B cell (primary cell): ENCODE measurements at regions not wholly inside any gene's neighbourhood (a gene's known extent, or its start where the extent isn't known, plus 50 kb on each side); places are given as distances from the start of the nearest gene placed in this dataset.

ENCODE experiments used
- EZH2 ChIP-seq: IDR thresholded peaks from 2 replicates; pipeline ENCODE4 v1.6.1; 2012; ENCODE audit warnings: borderline replicate concordance, low read depth, mild to moderate bottlenecking, moderate library complexity, low read length; ENCODE audit not compliant: insufficient read depth, poor library complexity, severe bottlenecking
- TF ChIP-seq, protein P1 (sequence below): fragments of 200-600 bp; IDR thresholded peaks from one replicate; pipeline ENCODE4 v1.8.0; 2022; ENCODE audit warnings: antibody characterized with exemption, mild to moderate bottlenecking

- TF ChIP-seq, protein P1, sequence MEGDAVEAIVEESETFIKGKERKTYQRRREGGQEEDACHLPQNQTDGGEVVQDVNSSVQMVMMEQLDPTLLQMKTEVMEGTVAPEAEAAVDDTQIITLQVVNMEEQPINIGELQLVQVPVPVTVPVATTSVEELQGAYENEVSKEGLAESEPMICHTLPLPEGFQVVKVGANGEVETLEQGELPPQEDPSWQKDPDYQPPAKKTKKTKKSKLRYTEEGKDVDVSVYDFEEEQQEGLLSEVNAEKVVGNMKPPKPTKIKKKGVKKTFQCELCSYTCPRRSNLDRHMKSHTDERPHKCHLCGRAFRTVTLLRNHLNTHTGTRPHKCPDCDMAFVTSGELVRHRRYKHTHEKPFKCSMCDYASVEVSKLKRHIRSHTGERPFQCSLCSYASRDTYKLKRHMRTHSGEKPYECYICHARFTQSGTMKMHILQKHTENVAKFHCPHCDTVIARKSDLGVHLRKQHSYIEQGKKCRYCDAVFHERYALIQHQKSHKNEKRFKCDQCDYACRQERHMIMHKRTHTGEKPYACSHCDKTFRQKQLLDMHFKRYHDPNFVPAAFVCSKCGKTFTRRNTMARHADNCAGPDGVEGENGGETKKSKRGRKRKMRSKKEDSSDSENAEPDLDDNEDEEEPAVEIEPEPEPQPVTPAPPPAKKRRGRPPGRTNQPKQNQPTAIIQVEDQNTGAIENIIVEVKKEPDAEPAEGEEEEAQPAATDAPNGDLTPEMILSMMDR: no peak
- no peak for TF ChIP-seq EZH2
These were observed 247.5 kb downstream of the GABRG1 start for GRCh38 chr4:45876235-45876890.
